ENCODE measurements at regions not wholly inside any gene's neighbourhood (a gene's known extent, or its start where the extent isn't known, plus 50 kb on each side); places are given as distances from the start of the nearest gene placed in this dataset.

DNA sequence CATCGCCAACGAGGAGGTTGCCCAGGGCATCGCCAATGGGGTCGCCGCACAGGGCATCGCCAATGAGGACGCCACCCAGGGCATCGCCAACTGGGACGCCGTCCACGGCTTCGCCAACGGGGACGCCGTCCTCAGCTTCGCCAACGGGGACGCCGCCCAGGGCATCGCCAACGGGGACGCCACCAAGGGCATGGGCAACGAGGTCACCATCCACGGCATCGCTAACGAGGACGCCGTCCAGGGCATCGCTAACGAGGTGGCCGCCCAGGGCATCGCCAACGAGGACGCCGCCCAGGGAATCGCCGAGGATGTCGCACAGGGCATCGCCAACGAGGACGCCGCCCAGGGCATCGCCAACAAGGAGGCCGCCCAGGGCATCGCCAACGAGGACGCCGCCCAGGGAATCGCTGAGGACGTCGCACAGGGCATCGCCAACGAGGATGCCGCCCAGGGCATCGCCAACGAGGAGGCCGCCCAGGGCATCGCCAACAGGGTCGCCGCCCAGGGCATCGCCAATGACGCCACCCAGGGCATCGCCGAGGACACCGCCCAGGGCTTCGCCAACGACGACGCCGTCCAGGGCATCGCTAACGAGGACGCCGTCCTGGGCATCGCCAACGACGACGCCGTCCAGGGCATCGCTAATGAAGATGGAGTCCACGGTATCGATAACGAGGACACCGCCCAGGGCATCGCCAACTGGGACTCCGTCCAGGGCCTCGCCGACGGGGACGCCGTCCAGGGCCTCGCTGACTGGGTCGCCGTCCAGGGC, 945.7 kb downstream of the TUBA3C start:
- TF ChIP-seq, protein P1, sequence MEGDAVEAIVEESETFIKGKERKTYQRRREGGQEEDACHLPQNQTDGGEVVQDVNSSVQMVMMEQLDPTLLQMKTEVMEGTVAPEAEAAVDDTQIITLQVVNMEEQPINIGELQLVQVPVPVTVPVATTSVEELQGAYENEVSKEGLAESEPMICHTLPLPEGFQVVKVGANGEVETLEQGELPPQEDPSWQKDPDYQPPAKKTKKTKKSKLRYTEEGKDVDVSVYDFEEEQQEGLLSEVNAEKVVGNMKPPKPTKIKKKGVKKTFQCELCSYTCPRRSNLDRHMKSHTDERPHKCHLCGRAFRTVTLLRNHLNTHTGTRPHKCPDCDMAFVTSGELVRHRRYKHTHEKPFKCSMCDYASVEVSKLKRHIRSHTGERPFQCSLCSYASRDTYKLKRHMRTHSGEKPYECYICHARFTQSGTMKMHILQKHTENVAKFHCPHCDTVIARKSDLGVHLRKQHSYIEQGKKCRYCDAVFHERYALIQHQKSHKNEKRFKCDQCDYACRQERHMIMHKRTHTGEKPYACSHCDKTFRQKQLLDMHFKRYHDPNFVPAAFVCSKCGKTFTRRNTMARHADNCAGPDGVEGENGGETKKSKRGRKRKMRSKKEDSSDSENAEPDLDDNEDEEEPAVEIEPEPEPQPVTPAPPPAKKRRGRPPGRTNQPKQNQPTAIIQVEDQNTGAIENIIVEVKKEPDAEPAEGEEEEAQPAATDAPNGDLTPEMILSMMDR (IDR thresholded peaks at IDR 0.05; ENCODE audit: extremely low read depth in 1 of 2, insufficient read depth in 1 of 2, low read depth in 1 of 2, low read length in 2 of 2) = no peak
- TF ChIP-seq POLR2A (IDR thresholded peaks at IDR 0.05; ENCODE audit: low read depth, low read length) (no peak), JUN (IDR thresholded peaks at IDR 0.05; ENCODE audit: borderline replicate concordance, insufficient read depth, insufficient read length, low read depth) (no peak), EZH2 (IDR thresholded peaks at IDR 0.05; ENCODE audit: borderline replicate concordance, low read depth, low read length, severe bottlenecking) (no peak), GATA2 (IDR thresholded peaks at IDR 0.05; ENCODE audit: insufficient read depth, insufficient read length, low read depth, low read length) (no peak), MYC (IDR thresholded peaks at IDR 0.05; ENCODE audit: low read depth, low read length) (no peak)
